Stomach (tissue), 8 donors: ENCODE measurements at regions not wholly inside any gene's neighbourhood (a gene's known extent, or its start where the extent isn't known, plus 50 kb on each side); places are given as distances from the start of the nearest gene placed in this dataset.

Experiments
- DNase-seq, 2 donors: peaks; one replicate each; pipeline versions ENCODE4 v3.0.0 to v3.0.0-alpha.2; 2013 to 2019
- H3K27ac ChIP-seq, 5 donors: fragments of 200-600 bp in 4 of 5; sonication (generic) in 4 of 5; one replicate each; pipeline ENCODE4 v1.5.1; 2013 to 2019; ENCODE audit warnings: mild to moderate bottlenecking in 1 of 5, moderate library complexity in 1 of 5
- H3K27me3 ChIP-seq, 3 donors: fragments of 200-600 bp; sonication (generic); one replicate each; pipeline ENCODE4 v1.5.1; 2017 to 2019; ENCODE audit warnings: mixed run types in 1 of 3
- H3K36me3 ChIP-seq, 4 donors: fragments of 200-600 bp; sonication (generic); 1 replicate in 3 of 4; 2 replicates in 1 of 4; pipeline ENCODE4 v1.5.1; 2016 to 2019
- H3K4me1 ChIP-seq, 4 donors: fragments of 200-600 bp; sonication (generic); one replicate each; pipeline ENCODE4 v1.5.1; 2016 to 2019
- H3K4me3 ChIP-seq, 4 donors: fragments of 200-600 bp; sonication (generic) in 3 of 4; one replicate each; pipeline ENCODE4 v1.5.1; 2016 to 2019; ENCODE audit warnings: mild to moderate bottlenecking in 1 of 4
- H3K9me3 ChIP-seq, 4 donors: fragments of 200-600 bp; sonication (generic); one replicate each; pipeline ENCODE4 v1.5.1; 2016 to 2019
- CTCF ChIP-seq, 7 experiments: fragments of 450-650 bp in 4 of 7; fragments of 200-600 bp in 3 of 7; sonication (generic) in 3 of 7; IDR thresholded peaks; one replicate each; pipeline ENCODE4 v1.5.1; 2016 to 2019; ENCODE audit warnings: antibody characterized with exemption in 7 of 7, control low read depth in 2 of 7, mild to moderate bottlenecking in 1 of 7
- EP300 ChIP-seq: sonication (generic); formaldehyde crosslinking; IDR thresholded peaks from one replicate; pipeline ENCODE4 v1.6.1; 2017; ENCODE audit warnings: antibody characterized with exemption
- POLR2A ChIP-seq, 4 donors: fragments of 450-650 bp; IDR thresholded peaks; one replicate each; pipeline ENCODE4 v1.6.1; 2016; ENCODE audit warnings: antibody characterized with exemption in 4 of 4, control low read depth in 2 of 4, mild to moderate bottlenecking in 1 of 4, moderate library complexity in 1 of 4
- POLR2AphosphoS5 ChIP-seq, 3 donors: sonication (generic); formaldehyde crosslinking; IDR thresholded peaks; one replicate each; pipeline ENCODE4 v1.6.1; 2016; ENCODE audit warnings: antibody characterized with exemption in 3 of 3
- WGBS, 5 donors: extraction: QIAGEN DNeasy Blood & Tissue Kit in 3 of 5; methylation state at CpG; one replicate each; pipeline versions ENCODE4 v1.1.5 to v1.1.7; 2013 to 2018; 5-methylcytosine and 5-hydroxymethylcytosine counted together
- intact Hi-C: fragments of 100-400 bp; cut with DNase I; formaldehyde crosslinking; loops from one replicate; pipeline ENCODE4 v1.15.1; 2023; ENCODE audit warnings: low total_unique reads
- donor health status: healthy with polysubstance abuse.
- donor health status: Bipolar disorder and iron deficiency.
- donor health status: healthy.

GRCh38 chr2:126995621-126996377 lies 97.1 kb downstream of the TEX51 start:
- no peaks in the 10 kb centered on the region for H3K36me3 ChIP-seq
- H3K9me3 ChIP-seq, result no peaks in the 10 kb centered on the region
- peaks cover 0 to 4% (median 0%) of the 10 kb centered on the region in 3 donors for H3K27me3 ChIP-seq
- TF ChIP-seq POLR2AphosphoS5 (IDR thresholded peaks at IDR 0.05) (no peak), POLR2A (IDR thresholded peaks at IDR 0.05) (no peak), EP300 (no peak), CTCF (IDR thresholded peaks at IDR 0.05) (no peak)
- no peak overlapping the region for H3K27ac ChIP-seq
- WGBS, 5 donors, result 46 to 54% (median 48%) methylated on average over 5 of the region's 5 CpGs
- intact Hi-C loops, result no loop called here
- peaks cover 0 to 15% (median 5%) of the 10 kb centered on the region in 4 donors for H3K4me1 ChIP-seq
- no peak overlapping the region for H3K4me3 ChIP-seq
- peak in 1 of 2 donors; percentile 43 for DNase-seq

GRCh38 chr2:126996378-126996699 lies 97.6 kb downstream of the TEX51 start:
- WGBS, 5 donors, result 30 to 72% (median 39%) methylated on average over 1 of the region's 1 CpG
- Histone ChIP-seq H3K9me3 (no peaks in the 10 kb centered on the region), H3K27me3 (no peaks in the 10 kb centered on the region), H3K27ac (no peak overlapping the region), H3K4me3 (no peak overlapping the region), H3K4me1 (peaks cover 0 to 15% (median 5%) of the 10 kb centered on the region in 4 donors), H3K36me3 (no peaks in the 10 kb centered on the region)
- intact Hi-C loops, result no loop called here
- no peak for DNase-seq
- no peak for TF ChIP-seq EP300
- TF ChIP-seq POLR2AphosphoS5 (IDR thresholded peaks at IDR 0.05), result no peak
- no peak for TF ChIP-seq CTCF (IDR thresholded peaks at IDR 0.05)
- no peak for TF ChIP-seq POLR2A (IDR thresholded peaks at IDR 0.05)
